ENCODE measurements at regions not wholly inside any gene's neighbourhood (a gene's known extent, or its start where the extent isn't known, plus 50 kb on each side); places are given as distances from the start of the nearest gene placed in this dataset.
"Not testable (repeated sequence)": the region's sequence is repeated elsewhere in the genome, so short reads cannot be mapped to it uniquely, and the experiment has no call there.

DNA sequence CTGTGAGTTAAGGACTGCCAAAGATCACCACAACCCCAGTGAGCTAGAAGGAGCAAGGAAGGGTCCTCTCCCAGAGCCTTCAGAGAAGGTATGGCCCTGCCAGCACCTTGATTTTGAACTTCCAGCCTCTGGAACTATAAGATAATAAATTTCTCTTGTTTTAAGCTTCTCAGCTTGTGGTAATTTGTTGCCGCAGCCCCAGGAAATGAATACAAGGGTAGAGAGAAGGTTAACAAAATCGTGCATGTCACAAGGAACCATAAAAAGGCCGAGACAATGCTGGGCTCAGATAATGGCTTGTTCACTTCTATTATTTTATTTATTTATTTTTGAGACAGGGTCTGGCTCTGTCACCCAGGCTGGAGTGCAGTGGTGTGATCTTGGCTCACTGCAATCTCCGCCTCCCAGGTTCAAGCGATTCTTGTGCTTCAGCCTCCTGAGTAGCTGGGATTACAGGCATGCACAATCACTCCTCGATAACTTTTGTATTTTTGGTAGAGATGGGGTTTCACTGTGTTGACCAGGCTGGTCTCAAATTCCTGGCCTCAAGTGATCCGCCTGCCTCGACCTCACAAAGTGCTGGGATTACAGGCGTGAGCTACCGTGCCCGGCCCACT is 71.5 kb downstream of the WSB1 start:
- H3K27ac ChIP-seq; intact Hi-C loops (cut with DNase I); H3K9me3 ChIP-seq; DNase-seq; H3K4me3 ChIP-seq; H3K4me1 ChIP-seq; H3K27me3 ChIP-seq; ATAC-seq; H3K36me3 ChIP-seq: not testable (repeated sequence)

DNA sequence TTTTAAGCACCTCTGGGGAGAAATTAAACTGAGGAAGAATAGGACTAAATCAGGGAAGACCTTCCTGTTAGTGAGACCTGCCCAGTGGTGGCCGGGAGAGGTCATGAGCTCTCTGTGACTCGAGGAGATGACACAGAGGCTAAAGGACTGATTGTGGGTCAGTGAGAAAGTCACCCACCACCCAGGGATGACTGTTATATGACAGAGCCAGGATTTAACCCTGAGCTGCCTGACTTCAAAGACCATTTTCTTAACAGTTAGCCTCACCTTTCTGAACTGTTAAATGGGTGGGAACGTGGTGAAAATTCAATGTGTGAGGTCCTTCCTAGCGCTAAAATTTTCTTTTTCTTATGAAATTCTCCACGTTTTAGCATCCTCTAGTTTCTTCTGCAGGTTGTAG is 72.5 kb downstream of the WSB1 start:
- no peaks in the 10 kb centered on the region for H3K36me3 ChIP-seq
- DNase-seq: no peak
- ATAC-seq: no peak
- H3K9me3 ChIP-seq: no peaks in the 10 kb centered on the region
- H3K4me3 ChIP-seq: no peak overlapping the region
- TF ChIP-seq, protein P1, sequence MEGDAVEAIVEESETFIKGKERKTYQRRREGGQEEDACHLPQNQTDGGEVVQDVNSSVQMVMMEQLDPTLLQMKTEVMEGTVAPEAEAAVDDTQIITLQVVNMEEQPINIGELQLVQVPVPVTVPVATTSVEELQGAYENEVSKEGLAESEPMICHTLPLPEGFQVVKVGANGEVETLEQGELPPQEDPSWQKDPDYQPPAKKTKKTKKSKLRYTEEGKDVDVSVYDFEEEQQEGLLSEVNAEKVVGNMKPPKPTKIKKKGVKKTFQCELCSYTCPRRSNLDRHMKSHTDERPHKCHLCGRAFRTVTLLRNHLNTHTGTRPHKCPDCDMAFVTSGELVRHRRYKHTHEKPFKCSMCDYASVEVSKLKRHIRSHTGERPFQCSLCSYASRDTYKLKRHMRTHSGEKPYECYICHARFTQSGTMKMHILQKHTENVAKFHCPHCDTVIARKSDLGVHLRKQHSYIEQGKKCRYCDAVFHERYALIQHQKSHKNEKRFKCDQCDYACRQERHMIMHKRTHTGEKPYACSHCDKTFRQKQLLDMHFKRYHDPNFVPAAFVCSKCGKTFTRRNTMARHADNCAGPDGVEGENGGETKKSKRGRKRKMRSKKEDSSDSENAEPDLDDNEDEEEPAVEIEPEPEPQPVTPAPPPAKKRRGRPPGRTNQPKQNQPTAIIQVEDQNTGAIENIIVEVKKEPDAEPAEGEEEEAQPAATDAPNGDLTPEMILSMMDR (IDR thresholded peaks at IDR 0.05): no peak
- intact Hi-C loops (cut with DNase I): no loop called here
- no peaks in the 10 kb centered on the region for H3K27me3 ChIP-seq
- no peaks in the 10 kb centered on the region for H3K4me1 ChIP-seq
- H3K27ac ChIP-seq: no peak overlapping the region

DNA sequence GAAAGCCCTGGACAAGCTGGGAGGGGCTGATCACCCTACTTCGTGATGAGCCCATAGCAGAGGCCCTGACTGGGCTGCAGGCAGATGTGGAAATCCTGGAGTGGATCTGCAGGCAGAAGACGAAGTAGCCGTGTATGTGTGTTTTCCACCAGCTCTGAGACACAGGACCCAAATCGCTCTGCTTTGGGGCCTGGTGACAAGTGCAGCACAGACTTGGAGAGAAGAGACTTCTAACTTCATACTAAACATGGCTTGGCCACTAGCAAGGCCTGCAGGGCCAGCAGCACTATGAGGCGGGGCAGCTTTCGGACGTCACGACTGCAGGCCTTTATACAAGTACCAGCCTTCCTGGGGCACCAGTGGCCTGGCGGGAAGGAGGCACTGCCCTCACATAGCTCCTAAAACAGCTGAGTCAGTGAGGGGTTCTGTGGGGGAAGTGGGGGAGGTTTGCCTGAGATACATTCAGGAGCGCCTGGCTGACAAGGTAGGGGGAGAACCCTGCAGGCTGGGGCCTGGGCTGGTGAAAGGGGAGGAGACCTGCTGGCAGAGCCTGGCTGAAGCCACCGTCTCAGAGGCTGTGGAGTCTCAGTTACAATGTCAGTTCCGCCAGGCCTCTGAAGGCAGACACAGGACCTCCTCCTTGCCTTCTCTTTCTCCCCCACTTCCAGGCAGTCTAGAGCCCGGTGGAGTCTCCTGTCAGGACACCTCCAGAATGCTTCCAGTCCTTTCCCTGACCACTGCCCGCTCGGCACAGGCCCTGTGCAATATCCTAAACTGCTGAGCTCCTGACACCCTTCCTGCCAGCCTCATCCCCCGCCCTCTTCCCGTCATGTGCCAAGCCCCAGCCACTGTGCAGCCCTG is 73.4 kb downstream of the WSB1 start:
- DNase-seq (no peak), ATAC-seq (peak; percentile 20)
- intact Hi-C loops (cut with DNase I): no loop called here

DNA sequence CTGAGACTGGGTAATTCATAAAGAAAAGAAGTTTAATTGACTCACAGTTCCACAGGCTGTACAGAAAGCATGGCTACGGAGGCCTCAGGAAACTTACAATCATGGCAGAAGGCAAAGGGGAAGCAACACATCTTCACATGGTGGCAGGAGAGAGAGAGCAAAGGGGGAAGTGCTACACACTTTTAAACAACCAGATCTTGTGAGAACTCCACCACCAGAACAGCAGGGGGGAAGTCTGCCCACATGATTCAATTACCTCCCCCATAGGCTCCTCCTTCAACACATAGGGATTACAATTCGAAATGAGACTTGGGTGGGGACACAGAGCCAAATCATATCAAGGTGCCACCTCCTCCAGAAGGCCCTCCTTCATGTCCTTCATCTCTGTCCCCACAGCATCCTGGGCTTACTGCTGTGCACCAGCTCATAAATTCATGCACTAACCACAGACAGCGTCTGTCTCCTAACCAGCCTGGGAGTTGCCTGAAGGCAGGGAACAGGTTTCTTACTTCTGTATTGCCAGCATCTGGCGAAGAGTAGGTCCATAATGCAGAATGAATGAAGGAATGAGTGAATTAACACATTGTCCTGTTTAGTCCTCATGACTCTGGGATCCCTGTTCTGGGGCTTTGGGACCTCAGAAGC is 74.4 kb downstream of the WSB1 start:
- Histone ChIP-seq H3K27me3 (no peaks in the 10 kb centered on the region), H3K36me3 (no peaks in the 10 kb centered on the region), H3K4me3 (no peak overlapping the region), H3K9me3 (no peaks in the 10 kb centered on the region), H3K27ac (no peak overlapping the region), H3K4me1 (no peaks in the 10 kb centered on the region)
- intact Hi-C loops (cut with DNase I): no loop called here
- TF ChIP-seq, protein P1 (IDR thresholded peaks at IDR 0.05): no peak
- no peak for DNase-seq
- ATAC-seq: peak; percentile 27

More for the DNA sequence above, 73.4 kb downstream of the WSB1 start:
- no peak overlapping the region for H3K27ac ChIP-seq
- TF ChIP-seq, protein P1 (IDR thresholded peaks at IDR 0.05): no peak
- no peaks in the 10 kb centered on the region for H3K36me3 ChIP-seq
- no peaks in the 10 kb centered on the region for H3K27me3 ChIP-seq
- no peaks in the 10 kb centered on the region for H3K9me3 ChIP-seq
- H3K4me1 ChIP-seq: no peaks in the 10 kb centered on the region
- no peak overlapping the region for H3K4me3 ChIP-seq

DNA sequence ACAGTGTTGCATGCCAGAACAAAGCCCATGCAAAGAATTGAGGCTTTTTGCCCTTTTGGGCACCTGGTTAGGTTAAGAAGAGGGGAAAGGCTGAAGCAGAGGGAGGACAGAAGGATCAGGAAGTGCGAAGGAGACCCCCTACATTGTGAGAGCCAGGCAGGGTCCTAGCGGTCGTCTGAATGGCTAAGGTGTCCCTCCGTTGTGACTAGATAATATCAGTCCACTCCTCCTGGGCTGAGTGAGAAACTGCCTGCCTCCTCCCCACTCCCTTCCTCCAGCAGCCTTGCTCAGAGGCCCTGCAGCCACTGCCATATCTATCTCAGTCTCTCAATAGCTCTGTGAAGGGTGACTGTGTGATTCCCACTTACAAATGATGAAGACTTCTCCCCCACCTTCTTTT is 75.1 kb downstream of the WSB1 start:
- H3K9me3 ChIP-seq: no peaks in the 10 kb centered on the region
- no peaks in the 10 kb centered on the region for H3K4me1 ChIP-seq
- DNase-seq (no peak), ATAC-seq (no peak)
- intact Hi-C loops (cut with DNase I): no loop called here
- no peak overlapping the region for H3K4me3 ChIP-seq
- no peaks in the 10 kb centered on the region for H3K27me3 ChIP-seq
- no peak overlapping the region for H3K27ac ChIP-seq
- TF ChIP-seq, protein P1 (IDR thresholded peaks at IDR 0.05): no peak
- no peaks in the 10 kb centered on the region for H3K36me3 ChIP-seq

DNA sequence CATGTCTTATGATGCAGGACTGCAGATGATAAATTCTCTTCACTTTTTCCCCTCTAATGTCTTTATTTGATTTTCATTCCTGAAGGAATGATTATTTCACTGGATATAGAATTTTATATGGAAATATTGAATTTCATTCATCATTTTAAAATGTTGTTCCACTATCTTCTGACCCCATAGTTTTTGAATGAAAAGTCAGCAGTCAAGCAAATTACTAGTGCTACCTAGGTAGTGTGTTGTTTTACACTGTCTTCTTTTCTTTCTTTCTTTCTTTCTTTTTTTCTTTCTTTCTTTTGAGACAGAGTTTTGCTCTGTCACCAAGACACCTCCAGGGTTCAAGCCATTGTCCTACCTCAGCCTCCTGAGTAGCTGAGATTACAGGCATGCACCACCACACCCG is 76.9 kb downstream of the WSB1 start:
- H3K9me3 ChIP-seq: no peaks in the 10 kb centered on the region
- intact Hi-C loops (cut with DNase I): no loop called here
- no peak overlapping the region for H3K27ac ChIP-seq
- TF ChIP-seq, protein P1 (IDR thresholded peaks at IDR 0.05): no peak
- no peak for ATAC-seq
- no peaks in the 10 kb centered on the region for H3K27me3 ChIP-seq
- no peaks in the 10 kb centered on the region for H3K36me3 ChIP-seq
- no peak overlapping the region for H3K4me3 ChIP-seq
- DNase-seq: no peak
- no peaks in the 10 kb centered on the region for H3K4me1 ChIP-seq

DNA sequence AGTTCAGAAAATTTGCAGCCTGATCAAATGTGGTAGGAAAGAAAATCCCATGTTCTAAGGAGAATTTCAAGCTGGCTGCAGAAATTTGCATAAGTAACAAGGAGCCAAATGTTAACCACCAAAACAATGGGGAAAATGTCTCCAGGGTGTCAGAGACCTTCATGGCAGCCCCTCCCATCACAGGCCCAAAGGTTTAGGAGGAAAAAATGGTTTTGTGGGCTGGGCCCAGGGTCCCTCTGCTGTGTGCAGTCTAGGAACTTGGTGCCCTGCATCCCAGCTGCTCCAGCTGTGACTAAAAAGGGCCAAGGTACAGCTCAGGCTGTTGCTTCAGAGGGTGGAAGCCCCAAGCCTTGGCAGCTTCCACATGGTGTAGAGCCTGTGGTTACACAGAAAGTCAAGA is 79.8 kb downstream of the WSB1 start:
- H3K27me3 ChIP-seq; H3K27ac ChIP-seq; H3K4me3 ChIP-seq; H3K4me1 ChIP-seq; DNase-seq; ATAC-seq; H3K9me3 ChIP-seq; H3K36me3 ChIP-seq; intact Hi-C loops (cut with DNase I): not testable (repeated sequence)
